CD4-positive, alpha-beta T cell treated with Interferon alpha-2 for 1 hour (primary cell): ENCODE measurements at regions not wholly inside any gene's neighbourhood (a gene's known extent, or its start where the extent isn't known, plus 50 kb on each side); places are given as distances from the start of the nearest gene placed in this dataset.

Experiments
- DNase-seq, 2 donors: peaks; one replicate each; pipeline ENCODE4 v3.0.0-alpha.2; 2020 to 2022

DNA sequence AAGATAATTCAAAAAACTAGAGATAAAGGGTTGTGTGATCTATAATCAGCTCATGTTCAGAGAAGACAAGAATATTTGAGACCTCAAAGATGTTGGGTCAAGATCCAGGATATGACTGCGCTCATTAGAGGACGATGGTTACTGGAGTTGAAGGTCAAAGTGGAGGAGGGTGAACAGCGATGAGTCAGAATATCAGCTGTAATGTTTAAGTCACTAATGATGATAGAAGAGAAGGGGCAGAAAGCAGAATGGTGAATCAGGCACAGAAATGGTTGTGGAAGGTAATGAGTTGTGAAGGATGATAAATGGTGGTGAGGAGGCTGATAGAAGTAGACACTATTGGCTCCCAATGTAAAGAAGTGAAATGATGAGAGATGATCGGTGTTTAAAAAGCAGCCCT is 540.3 kb downstream of the INHBA start:
- no peak for DNase-seq

DNA sequence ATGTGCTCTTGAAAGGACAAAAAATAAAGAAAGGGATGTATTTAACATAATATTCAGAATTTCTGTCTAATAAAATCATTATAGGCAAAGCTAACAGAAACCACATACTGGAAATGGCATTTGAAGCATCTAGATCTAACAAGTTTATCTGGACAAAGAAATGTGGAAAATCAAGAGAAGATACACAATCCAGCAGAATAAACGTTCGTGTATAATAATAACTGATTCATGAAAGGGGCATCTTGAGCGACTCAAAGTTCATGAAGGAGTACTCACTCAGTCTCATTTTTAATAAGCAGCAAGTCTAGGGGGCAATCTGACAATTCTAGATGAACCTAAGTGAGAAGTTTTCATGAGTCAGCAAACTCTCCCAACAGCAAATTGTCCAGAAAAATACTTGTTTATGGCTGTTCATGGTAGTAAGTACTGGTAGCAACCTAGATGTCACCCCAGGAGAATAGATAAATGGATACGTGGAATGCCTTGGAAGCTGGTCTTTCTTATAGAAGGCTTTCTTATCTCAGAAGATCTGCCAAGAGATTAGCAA is 541.8 kb downstream of the INHBA start:
- DNase-seq: no peak

DNA sequence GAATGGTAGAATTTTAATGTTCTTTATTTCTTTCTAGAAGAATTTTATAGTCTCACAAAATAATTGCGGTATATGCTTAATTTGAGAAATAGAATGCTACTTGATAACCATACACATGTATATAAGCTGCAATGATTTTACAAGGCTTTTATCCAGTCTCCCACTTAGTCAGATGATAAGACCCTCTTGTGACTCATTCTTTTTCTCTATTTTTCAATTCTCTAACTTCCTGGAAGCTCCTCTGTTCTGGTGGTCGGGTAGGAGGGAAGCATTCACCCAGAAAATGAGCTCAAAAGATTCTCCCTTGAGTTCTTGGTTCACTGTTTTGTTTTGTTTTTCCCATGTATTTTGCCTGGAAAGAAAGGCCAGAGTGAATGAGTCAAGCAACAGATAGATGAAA is 546.6 kb downstream of the INHBA start:
- no peak for DNase-seq

DNA sequence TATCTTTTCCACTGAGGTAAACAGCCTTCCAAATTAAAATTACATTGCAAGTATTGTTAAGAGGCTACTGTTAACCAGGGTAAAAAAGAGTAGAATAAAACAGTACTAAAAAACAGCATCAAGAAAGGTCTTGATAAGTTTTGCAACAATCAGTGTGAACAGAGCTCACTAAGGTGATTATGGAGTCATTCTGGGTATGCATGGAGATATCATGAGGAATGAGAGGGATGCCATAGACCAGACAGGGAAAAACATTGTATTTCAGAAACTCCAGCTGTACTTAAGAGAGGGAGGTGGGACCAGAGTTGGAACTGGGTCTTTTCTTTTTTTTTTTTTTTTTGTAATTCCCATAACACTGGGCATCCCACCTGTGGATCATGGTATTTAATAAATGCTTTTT is 549.6 kb downstream of the INHBA start:
- DNase-seq: no peak

DNA sequence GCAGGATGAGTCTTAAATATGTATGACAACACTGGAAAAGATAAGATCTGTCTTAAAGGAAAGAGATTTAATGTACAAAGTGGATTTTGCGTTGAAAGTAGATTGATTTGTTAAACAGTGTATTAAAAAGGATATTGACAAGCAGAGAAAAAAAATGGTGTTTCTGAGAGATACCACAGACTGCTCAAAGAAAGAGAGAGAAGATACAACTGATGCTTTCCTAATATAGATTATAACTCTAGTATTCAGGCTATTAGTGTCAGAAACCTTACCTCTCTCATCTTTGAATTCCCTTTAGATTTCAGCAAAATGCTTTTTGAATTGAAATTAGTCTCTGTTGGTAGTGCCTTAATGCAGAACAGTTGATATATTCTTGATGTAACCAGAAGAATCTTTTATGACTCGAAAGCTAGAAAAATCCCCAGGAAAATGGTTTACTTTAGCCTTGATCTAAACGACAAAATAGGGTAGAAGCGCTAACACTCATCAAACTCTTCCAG is 550.7 kb downstream of the INHBA start:
- DNase-seq: no peak

DNA sequence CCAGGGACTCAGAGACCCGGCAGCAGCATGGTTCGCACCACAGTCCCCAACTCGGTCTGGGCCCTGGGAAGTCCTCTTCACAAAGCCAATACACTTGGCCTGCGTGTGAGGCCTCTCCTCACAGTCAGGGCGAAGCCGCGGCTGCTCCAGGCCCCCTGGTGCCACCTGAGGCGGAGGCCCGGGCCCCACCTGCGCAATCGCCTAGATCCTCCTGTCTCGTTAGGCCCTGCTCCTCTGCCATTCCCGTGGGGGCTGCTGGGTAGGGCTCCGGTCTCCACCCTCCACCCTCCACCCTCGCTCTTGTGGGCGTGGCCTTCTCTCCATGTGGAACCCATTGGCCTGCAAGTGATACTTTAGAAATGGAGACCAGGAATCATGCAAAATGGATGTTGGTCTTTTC is 553.3 kb downstream of the INHBA start:
- no peak for DNase-seq

DNA sequence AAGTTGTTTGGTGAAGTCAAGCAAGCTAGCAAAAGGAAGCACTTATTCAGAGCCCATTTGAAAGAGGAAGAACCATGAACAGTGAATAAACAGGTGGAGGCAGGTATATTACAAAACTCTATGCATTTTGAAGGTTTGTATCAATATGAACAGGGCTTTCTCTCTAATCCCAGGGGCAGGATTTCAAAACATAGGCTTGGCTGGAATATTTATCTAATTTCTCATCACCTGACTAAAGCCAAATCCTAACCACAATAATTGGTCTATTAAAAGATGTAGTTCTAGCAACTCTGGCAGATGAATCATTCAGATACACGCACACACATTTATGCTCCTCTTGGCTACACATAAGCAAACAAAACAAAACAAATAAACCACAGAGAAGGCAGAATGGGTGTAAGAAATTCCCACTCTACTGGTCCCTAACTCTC is 554.4 kb downstream of the INHBA start:
- DNase-seq: no peak

DNA sequence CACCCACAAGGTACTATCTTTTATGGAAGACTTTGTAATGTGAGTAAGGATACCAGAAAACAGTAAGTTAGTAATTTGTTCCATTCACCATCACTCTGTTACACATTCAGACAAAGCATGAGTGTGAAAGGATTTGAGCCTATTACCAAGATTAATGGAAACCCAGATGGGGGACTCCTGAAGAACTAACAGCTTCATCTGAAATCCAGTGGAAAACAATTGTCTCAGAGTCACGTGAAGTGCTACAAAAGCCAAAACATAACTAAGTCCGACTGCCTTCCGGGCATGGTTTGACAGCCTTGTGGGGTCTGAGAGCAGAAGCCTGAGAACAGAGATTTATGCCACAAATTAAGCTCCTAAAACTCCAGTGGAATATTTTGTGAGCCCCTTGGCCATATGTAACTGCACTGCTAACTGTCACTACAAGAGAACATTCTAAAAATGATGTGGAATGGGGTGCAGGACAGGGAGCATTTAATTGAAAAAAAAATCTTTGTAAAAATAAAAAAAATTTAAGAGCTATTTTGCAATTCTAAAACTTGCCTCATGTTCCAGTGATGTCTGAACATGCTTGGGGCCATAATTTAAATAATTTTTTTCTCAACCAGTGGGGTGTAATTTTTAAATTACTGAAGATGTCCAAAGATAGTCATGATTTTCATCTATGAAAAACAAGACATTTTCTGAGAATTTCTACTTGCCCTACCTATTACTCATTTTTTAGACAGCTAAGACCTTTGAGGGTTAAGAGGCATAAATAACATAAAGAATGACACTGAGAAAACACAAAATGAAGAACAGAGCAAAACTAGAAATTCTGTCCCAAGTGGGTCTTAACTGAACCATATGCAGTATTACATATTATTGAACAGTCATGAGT is 555.0 kb downstream of the INHBA start:
- no peak for DNase-seq

DNA sequence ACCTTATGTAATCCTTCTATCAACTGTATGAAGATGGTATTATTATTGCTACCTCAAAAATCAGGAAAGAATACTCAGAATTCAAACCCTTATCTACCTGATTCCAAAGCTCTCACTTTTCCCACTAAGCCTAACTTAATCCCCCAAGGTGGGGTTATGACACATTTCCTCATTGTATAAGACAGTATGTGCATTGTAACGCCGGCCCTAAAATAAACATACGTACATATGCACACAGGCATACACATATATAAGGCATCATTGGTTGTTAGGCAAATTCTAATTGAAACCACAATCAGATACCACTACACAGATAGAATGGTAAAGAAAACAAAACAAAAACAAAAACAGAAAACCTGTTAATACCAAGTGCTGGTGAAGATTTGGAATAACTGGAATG is 556.5 kb downstream of the INHBA start:
- DNase-seq: no peak

DNA sequence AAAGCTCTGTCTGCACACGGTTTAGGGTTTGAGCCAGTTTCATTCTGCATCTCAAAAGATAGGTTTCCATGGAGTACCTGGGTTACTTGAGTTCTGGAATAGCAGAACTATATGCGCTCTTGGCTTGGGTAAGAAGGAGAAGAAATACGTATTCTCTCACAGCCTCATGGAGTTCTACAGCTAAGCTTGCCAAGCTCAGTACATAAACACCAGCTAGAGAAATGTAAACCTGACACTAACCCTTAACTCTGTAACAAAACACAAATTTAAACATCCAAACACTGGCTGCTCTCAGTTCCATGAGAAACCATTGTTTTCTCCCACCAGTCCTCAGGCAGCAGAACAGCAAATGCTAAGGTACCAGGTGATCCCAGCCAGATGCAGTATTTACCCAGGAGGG is 557.2 kb downstream of the INHBA start:
- DNase-seq: no peak

DNA sequence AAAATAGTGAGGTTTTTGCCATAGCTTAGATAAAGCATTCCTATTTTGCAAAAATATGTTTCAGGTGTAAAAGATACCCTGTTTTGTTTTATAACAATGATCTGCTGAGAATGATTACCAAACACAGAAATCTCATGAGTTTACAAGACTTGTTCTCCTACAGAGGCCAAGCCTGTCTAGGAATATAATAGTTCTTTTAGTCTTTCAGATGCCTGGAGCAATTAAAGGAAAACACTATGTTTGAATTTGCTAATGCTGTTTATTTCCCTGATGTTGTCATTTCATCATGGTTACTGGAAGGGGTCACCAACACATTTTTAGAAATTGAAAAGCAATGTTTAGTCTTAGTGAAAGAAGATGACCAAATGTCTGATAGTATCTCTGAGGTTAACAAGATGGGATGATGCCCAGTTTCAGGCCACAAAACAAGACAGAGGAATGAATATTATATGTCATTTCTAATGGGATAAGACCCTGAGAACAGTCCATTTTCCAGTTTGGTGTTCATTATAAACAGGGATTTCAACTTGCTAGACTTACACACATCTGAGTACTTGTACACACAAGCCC is 559.9 kb downstream of the INHBA start:
- DNase-seq: no peak

DNA sequence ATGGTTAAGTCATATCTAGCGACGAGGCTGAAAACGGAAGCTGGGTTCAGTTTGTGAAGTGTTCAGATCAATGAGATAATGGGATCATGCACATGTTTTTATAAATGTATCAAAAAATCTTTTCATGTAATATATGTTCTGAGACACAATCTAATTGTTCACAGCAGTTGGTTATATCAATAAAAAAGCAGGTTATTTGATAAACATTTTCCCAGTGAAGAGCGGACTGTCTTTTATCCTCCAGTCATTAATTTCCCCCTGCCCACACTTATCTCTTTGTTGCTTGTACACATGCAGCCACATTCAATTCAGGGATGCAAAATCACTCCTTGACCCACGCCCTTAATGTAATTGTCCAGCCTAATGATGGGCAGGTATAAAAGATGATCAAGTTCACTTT is 563.1 kb downstream of the INHBA start:
- DNase-seq: no peak

DNA sequence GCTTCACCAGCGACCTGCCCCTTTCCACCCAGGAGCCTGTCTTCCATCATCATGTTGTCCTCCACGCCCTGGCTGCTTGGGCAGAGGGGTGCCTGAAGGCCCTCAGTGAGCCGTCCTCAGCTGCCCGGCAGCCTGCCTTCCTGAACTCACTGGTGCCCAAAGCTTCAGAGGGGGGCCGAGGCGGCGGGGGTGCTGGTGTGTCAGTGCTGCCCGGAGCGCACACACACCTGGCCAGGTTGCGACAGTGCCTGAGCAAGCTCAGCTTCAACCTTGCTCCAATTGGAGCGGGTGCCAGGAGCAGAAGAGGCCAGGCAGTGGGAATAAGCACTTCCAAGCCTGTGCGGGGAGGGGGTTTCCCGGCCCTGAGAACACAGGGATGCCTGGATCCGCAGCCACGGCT is 566.3 kb downstream of the INHBA start:
- DNase-seq: no peak

DNA sequence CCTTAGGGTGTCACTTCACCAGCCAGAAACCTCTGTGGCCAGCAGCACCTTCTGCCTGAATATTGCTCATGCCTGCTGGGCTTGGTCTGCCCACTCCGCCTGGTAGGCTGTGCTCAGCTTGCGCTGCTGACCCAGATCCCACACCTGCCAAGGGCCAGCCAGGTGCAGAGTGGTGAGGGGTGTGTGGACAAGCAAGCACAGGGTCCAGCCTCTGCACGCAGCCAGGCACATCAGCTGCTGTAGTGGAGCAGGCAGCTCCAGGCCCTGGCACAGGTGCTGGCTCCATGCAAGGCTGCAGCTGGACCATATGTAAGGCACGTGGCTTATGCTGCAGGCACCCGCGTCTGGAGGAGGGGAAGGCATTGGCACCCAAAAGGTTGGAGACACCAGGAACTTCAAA is 567.4 kb downstream of the INHBA start:
- no peak for DNase-seq

DNA sequence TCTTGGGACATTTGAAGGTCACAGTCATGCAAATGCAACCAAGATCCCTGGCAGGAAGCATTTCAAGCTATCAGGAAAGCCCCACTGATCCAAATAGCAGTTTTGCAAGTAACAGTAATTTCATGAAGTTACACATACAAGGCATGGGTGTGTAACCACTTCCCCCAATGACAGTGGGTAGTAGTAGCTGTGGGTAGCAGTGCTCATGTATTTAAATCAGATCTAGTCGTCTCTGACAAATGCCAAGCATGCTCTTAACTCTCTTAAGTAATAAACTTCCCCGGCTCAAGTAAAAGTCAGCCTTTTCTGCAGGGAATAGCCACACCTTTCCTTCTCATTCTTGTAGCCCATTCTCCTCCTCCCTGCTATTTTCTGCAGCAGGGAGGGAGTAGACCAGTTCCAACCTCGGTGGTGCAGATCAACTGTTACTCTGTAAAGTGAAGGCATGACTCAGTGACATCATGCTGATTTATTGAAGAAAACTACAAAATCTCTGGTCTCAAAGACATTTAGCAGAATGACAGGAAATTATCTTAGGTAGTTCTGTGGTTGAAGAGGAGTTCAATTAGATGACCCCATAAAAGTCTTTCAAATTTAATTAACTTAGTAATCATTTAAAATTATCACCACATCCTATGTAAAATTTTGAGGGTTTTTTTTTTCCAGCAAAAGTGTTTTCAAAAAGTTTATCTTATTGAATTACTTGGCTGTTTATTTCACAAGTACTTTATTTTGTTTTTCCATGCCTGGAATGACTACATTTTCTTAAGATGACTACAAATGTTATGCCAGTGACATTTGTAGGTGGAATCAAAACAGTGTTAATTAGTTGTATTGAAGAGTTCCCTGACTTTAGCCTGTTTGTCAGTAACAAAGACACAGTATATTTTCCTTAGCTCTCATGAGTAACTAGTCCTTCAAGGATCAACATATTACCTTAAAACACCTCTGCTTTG is 568.3 kb downstream of the INHBA start:
- no peak for DNase-seq

DNA sequence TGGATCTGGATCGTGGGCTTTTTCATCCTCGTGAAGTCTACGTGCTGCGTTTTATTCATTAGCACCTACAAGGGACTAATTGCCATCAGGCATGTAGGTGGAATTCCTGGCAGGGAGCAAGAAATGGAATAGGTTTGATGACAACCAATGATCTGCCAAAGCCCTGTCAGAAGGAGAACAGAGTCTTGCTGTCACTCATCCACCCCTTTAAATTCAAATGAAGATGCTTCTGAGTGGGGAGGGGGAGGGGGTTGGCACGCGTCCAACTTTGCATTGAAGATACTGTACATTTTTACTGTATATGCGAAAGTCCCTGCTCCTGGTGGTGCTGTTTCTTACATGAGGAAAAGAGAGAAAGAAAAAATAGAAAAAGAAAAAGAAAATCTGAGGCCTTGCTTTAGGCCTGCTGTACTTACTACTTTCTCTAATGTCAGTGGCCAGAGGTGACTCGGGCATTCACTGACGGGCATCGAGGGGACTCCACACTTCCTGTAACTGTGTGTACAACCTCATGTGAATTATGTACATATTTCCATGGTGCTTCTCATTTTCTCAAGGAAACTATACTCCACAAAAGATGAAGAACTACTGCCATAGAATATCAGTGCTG is 569.1 kb downstream of the INHBA start:
- no peak for DNase-seq

DNA sequence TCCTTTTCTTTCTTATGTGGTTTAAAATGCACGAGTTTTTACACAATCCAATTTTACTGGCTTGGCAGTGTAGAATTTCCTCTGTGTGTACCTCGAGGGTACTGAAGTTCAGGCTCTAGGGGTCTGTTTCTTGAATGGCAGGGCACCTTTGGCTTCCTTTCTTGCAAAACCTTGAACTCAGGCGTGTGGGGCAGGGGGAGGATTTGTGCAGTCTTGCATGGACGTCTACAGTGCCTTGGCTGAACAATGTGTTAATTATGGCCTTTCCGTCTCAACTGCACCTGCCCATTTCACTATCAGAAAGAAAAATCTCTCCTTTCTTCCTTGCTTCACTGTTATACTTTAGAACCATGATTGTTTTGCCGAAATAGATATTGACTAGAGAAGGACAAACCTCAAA is 570.9 kb downstream of the INHBA start:
- DNase-seq: no peak

DNA sequence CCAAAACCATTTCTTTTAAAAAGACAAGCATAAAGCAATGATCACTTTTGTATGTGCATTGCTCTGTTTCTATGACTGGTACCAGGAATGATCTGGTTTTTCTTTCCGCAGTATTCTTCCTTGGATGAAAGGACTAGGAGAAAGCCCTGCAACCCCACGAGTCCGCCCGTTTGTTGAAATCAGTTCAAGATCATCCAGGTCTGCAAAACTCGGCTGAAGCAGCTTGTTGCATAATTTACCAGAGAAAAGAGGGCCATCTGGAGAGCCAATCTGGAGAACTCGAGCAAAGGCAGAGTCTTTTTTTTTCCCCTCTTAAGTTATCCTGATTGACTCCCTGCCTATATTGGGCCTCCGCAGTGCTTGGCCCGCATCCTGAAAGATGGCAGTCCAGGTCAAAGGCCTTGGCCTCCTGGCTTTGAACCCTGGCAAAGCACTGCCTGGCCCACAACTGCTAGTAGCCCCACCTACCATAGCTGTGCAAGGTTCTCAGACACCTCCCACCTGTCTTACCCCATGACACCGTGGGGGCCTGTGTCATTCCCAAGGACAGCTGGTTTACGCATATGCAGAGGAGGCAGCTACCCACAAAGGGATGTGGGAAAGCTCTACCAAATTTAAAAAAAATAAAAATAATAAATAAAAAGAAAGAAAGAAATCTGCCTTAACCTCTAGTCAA is 572.2 kb downstream of the INHBA start:
- DNase-seq: no peak

DNA sequence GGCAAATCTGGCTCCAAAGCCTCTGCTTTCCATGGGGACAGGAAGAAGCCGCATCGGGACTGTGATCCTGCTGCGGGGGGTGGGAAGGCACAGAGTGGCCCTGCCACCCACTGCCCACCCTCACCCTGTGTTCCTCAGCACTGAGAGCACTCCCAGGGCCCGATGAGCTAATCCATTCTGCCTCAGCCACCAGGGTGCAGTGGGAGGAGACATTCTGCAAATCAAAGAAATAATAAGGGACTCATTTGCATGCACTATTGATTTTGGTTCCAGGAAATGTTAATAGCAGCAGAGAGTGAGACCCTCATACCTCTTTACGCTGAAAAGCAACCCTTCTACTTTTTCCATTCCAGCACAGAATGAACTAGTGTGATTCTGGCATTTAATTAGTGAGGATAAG is 572.8 kb downstream of the INHBA start:
- no peak for DNase-seq

DNA sequence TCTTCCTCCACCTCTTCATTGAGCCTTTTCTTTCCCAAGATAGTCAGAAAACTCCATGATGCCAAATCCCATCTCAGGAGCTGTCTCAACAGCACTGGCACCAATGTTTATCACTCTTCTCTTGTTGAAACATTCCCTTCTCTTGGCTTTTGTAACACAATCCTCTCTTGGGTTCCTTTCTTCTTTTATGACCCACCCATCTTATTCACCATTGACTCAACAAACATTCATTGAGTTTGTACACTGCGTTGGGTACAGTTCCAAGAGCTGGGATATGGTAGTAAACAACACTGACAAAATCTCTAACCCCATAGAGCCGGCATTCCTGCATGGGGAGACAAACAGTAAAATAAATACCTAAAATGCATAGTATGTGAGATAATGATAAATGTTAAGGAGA is 577.5 kb downstream of the INHBA start:
- no peak for DNase-seq

DNA sequence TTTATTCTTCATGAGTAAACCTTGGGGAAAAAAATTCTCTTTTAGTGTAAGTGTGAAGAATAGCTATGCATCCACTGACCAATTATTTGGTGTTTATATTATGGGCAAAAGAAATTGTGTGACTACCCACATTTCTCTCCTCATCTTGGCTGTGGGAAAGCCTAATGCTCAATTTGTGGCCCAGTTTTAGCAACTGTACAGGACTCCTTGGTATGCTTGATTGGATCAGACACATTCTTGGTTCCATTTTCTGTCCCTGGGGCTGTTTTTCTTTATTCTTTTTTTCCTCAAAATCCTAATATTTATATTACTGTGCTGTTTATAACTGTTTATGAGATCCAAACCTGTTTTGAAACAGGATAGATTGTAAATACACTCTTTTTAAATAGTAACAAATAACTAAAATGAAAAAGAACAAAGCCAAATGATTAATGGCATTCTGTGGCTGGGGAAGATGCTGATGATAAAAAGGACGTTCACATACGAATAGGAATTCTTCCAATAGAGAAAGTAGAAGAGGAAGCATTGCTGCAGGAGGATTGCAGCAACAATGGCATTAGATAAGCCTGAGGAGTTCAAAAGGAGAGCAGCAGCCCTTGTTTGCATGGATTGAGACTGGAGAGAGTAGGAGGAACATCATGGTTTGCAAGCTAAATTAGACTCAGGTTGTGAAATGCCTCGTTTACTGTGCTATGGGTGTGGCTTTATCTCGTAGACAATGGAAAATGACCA is 580.5 kb downstream of the INHBA start:
- DNase-seq: no peak
